Prostate gland (tissue), 2 donors: ENCODE measurements at regions not wholly inside any gene's neighbourhood (a gene's known extent, or its start where the extent isn't known, plus 50 kb on each side); places are given as distances from the start of the nearest gene placed in this dataset.

ENCODE experiments used
- CTCF ChIP-seq, 4 experiments: fragments of 200-600 bp in 2 of 4; fragments of 450-650 bp in 2 of 4; sonication (generic) in 2 of 4; IDR thresholded peaks; 1 replicate in 3 of 4; 2 replicates in 1 of 4; pipeline ENCODE4 v1.5.1; 2016 to 2019; ENCODE audit warnings: antibody characterized with exemption in 4 of 4, mild to moderate bottlenecking in 2 of 4, moderate library complexity in 2 of 4
- POLR2A ChIP-seq: fragments of 450-650 bp; IDR thresholded peaks from one replicate; pipeline ENCODE4 v1.6.1; 2016; ENCODE audit warnings: antibody characterized with exemption, mild to moderate bottlenecking
- POLR2AphosphoS5 ChIP-seq: sonication (generic); formaldehyde crosslinking; IDR thresholded peaks from one replicate; pipeline ENCODE4 v1.6.1; 2017; ENCODE audit warnings: antibody characterized with exemption

GRCh38 chr4:140308366-140309123 is 64.9 kb upstream of the SCOC start:
- TF ChIP-seq CTCF (IDR thresholded peaks at IDR 0.05) (no peak), POLR2A (no peak), POLR2AphosphoS5 (peak; percentile 79)
